Effector memory CD4-positive, alpha-beta T cell (primary cell): ENCODE measurements at regions not wholly inside any gene's neighbourhood (a gene's known extent, or its start where the extent isn't known, plus 50 kb on each side); places are given as distances from the start of the nearest gene placed in this dataset.

Experiments
- DNase-seq, 3 donors: peaks; one replicate each; pipeline ENCODE4 v3.0.0-alpha.2; 2020
- H3K27ac ChIP-seq: 2 replicates; pipeline ENCODE4 v1.7.0; 2013; ENCODE audit warnings: mild to moderate bottlenecking, low read length, moderate library complexity; ENCODE audit not compliant: insufficient read depth, poor library complexity, severe bottlenecking
- H3K27me3 ChIP-seq: replicated peaks from 2 replicates; pipeline ENCODE4 v1.7.0; 2013; ENCODE audit warnings: mild to moderate bottlenecking, low read length; ENCODE audit not compliant: insufficient read depth, control insufficient read depth, poor library complexity, severe bottlenecking
- H3K36me3 ChIP-seq: 2 replicates; pipeline ENCODE4 v1.7.0; 2013; ENCODE audit warnings: mild to moderate bottlenecking, low read length, moderate library complexity; ENCODE audit not compliant: control insufficient read depth, insufficient read depth
- H3K4me1 ChIP-seq: 2 replicates; pipeline ENCODE4 v1.7.0; 2013; ENCODE audit warnings: low read length, mild to moderate bottlenecking; ENCODE audit not compliant: control insufficient read depth, insufficient read depth, poor library complexity, severe bottlenecking
- H3K4me3 ChIP-seq: 2 replicates; pipeline ENCODE4 v1.7.0; 2013; ENCODE audit warnings: low read length, low read depth, mild to moderate bottlenecking; ENCODE audit not compliant: insufficient read depth, poor library complexity, severe bottlenecking
- H3K9me3 ChIP-seq: 2 replicates; pipeline ENCODE4 v1.7.0; 2013; ENCODE audit warnings: mild to moderate bottlenecking, low read length, moderate library complexity; ENCODE audit not compliant: control insufficient read depth

DNA sequence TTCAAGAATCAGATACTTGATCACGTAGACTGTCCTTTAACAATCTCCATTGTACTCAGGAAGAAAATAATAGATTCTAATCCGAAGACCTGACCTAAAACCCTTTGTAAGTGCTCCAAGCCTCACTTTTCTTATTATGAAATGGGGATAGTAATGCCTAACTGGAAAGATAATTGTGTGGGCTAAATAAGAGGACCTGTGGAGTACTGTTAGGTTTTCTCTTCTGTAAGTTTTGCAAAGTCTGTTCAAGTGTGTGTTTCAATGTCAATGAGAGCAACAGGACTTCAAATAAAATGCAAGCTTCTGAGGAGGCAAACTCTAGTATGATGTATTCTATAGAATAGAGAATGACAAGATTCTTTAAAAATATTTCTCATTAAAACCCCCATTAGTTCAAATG is 348.6 kb downstream of the USP25 start:
- no peak overlapping the region for H3K4me3 ChIP-seq
- no peaks in the 10 kb centered on the region for H3K4me1 ChIP-seq
- no peaks in the 10 kb centered on the region for H3K27me3 ChIP-seq
- no peak overlapping the region for H3K27ac ChIP-seq
- H3K36me3 ChIP-seq: no peaks in the 10 kb centered on the region
- H3K9me3 ChIP-seq: no peaks in the 10 kb centered on the region
- DNase-seq: no peak

GRCh38 chr21:16079830-16080229 is 350.0 kb downstream of the USP25 start:
- Histone ChIP-seq H3K27ac (no peak overlapping the region), H3K36me3 (no peaks in the 10 kb centered on the region), H3K4me1 (no peaks in the 10 kb centered on the region), H3K4me3 (no peak overlapping the region), H3K9me3 (no peaks in the 10 kb centered on the region), H3K27me3 (no peaks in the 10 kb centered on the region)
- DNase-seq: no peak

- Histone ChIP-seq H3K4me3 (no peak overlapping the region), H3K36me3 (no peaks in the 10 kb centered on the region)
- no peak for DNase-seq
Measured at GRCh38 chr21:16081304-16081703, 351.5 kb downstream of the USP25 start.

DNA sequence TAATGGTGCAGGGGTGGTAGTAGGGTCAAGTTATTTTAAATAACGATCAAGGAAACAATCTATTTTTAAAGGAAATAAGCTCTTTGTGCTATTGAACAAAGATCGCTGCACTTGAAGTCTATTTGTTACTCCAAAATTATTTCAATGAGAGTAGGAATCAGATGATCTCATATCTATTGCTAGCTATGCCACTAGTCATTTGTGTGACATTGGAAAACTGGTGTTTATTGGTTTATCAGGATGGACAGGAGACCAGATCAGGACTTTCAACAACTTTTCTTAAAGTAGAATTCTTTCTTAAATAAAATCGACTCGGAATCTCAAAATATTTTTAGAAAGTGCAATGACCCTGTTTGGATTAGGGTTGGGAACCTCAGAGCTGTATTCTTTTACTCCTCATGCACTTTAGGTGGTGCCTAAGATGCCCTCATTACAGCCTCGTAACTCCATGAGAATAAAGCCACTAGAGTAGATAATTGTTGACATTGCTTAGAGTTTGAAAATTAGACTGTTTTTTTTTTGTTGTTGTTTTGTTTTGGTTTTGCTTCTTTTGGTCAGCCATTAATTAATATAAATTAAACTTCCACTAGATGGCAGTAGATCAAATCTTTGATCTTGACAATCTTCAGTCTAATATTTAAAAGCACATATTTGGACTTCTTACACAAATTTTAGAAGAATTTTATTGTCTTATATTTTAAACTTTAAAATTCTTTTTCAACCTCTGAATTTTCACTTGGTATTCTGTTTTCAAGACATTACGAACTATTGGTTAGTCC is 352.4 kb downstream of the USP25 start:
- Histone ChIP-seq H3K4me3 (no peak overlapping the region), H3K4me1 (no peaks in the 10 kb centered on the region), H3K36me3 (no peaks in the 10 kb centered on the region), H3K27ac (no peak overlapping the region), H3K9me3 (no peaks in the 10 kb centered on the region), H3K27me3 (no peaks in the 10 kb centered on the region)
- no peak for DNase-seq

More at GRCh38 chr21:16081304-16081703, 351.5 kb downstream of the USP25 start:
- no peak overlapping the region for H3K27ac ChIP-seq
- no peaks in the 10 kb centered on the region for H3K4me1 ChIP-seq
- H3K9me3 ChIP-seq: no peaks in the 10 kb centered on the region
- no peaks in the 10 kb centered on the region for H3K27me3 ChIP-seq

GRCh38 chr21:16084776-16085364 is 355.1 kb downstream of the USP25 start:
- no peaks in the 10 kb centered on the region for H3K9me3 ChIP-seq
- no peak overlapping the region for H3K27ac ChIP-seq
- H3K4me1 ChIP-seq: no peaks in the 10 kb centered on the region
- H3K4me3 ChIP-seq: no peak overlapping the region
- no peak for DNase-seq
- no peaks in the 10 kb centered on the region for H3K36me3 ChIP-seq
- no peaks in the 10 kb centered on the region for H3K27me3 ChIP-seq

- no peak overlapping the region for H3K4me3 ChIP-seq
- H3K27ac ChIP-seq: no peak overlapping the region
- DNase-seq: no peak
Measured at GRCh38 chr21:16085421-16085820, 355.6 kb downstream of the USP25 start.

DNA sequence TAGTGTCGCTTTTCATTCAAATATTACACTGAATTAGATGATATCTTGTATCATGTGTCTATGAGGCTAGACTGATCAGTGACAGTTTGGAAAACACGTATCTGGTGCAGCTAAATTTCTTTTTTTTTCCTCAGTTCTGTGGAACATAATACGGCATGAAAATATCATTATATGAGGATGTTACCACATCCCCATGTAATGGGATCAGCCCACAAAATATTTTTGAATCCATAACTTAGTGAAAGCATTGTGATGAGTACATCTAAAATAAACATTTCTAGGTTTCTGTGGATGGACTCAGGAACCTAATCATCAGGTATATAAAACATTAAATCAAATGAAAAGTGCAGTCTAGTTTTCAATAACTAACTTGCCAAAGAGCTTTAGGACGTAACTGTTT is 356.3 kb downstream of the USP25 start:
- H3K27me3 ChIP-seq: no peaks in the 10 kb centered on the region
- no peaks in the 10 kb centered on the region for H3K9me3 ChIP-seq
- H3K36me3 ChIP-seq: no peaks in the 10 kb centered on the region
- no peak overlapping the region for H3K4me3 ChIP-seq
- DNase-seq: no peak
- H3K27ac ChIP-seq: no peak overlapping the region
- no peaks in the 10 kb centered on the region for H3K4me1 ChIP-seq

More at GRCh38 chr21:16085421-16085820, 355.6 kb downstream of the USP25 start:
- Histone ChIP-seq H3K4me1 (no peaks in the 10 kb centered on the region), H3K27me3 (no peaks in the 10 kb centered on the region), H3K9me3 (no peaks in the 10 kb centered on the region), H3K36me3 (no peaks in the 10 kb centered on the region)

DNA sequence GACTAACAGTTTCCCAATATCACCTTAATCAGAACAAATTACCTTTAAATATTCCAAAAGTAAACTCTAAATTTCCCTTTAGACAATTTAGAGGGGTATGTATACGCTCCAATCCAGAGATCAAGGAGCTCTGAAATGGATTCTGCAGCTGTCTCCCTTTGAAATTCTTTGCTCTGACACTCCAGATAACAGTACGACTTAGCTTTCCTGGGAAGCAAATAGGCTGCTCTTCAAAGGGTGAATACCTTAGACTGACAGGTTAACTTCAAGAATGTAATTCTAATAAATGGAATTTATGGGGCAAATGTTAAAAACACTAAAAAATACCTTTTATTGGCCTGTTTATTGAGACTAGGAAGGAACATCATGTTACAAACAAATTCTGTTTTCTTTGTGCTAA is 357.2 kb downstream of the USP25 start:
- Histone ChIP-seq H3K36me3 (no peaks in the 10 kb centered on the region), H3K9me3 (no peaks in the 10 kb centered on the region), H3K4me3 (no peak overlapping the region), H3K27ac (no peak overlapping the region), H3K27me3 (no peaks in the 10 kb centered on the region), H3K4me1 (no peaks in the 10 kb centered on the region)
- no peak for DNase-seq

GRCh38 chr21:16087523-16087922 is 357.7 kb downstream of the USP25 start:
- Histone ChIP-seq H3K4me1 (no peaks in the 10 kb centered on the region), H3K4me3 (no peak overlapping the region), H3K36me3 (no peaks in the 10 kb centered on the region), H3K27ac (no peak overlapping the region), H3K9me3 (no peaks in the 10 kb centered on the region), H3K27me3 (no peaks in the 10 kb centered on the region)
- DNase-seq: no peak

DNA sequence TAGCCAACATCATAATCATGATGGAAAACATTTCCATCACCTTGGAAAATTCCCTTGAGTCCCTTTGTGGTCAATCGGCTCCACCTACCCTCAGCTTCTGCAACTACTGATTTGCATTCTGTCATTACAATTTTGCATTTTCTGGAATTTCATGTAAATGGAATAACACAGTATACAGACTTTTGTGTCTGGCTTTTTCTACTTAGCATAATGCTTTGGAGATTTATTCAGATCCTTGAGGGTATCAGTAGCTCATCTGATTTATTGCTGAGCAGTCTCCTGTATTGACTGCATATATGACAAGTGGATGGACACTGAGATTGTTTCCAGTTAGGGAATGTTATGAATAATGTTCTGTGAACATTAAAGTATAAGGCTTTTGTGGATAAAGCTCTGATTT is 358.3 kb downstream of the USP25 start:
- Histone ChIP-seq H3K36me3 (no peaks in the 10 kb centered on the region), H3K4me1 (no peaks in the 10 kb centered on the region), H3K9me3 (no peaks in the 10 kb centered on the region), H3K4me3 (no peak overlapping the region), H3K27ac (no peak overlapping the region), H3K27me3 (no peaks in the 10 kb centered on the region)
- no peak for DNase-seq
